Upper lobe of left lung (tissue), 6 donors: ENCODE measurements at regions not wholly inside any gene's neighbourhood (a gene's known extent, or its start where the extent isn't known, plus 50 kb on each side); places are given as distances from the start of the nearest gene placed in this dataset.
A peak's percentile ranks its signal among the peaks of the same experiment; 100 is the strongest.

Experiments used
- ATAC-seq, 2 donors: fragments of 200-7000 bp; cut with Tn5 transposase; one replicate each; pipeline ENCODE4 v1.9.1; 2022; ENCODE audit warnings: mild to moderate bottlenecking in 2 of 2, moderate library complexity in 2 of 2; ENCODE audit not compliant: low FRiP score in 2 of 2
- DNase-seq, 2 donors: peaks; one replicate each; pipeline ENCODE4 v3.0.0-alpha.2; 2019 to 2020
- H3K27ac ChIP-seq, 4 donors: fragments of 200-600 bp; sonication (generic); one replicate each; pipeline ENCODE4 v1.5.1; 2016 to 2019
- H3K27me3 ChIP-seq, 4 donors: fragments of 200-600 bp; sonication (generic); one replicate each; pipeline ENCODE4 v1.5.1; 2017 to 2019
- H3K36me3 ChIP-seq, 4 donors: fragments of 200-600 bp; sonication (generic); one replicate each; pipeline ENCODE4 v1.5.1; 2016 to 2019
- H3K4me1 ChIP-seq, 4 donors: fragments of 200-600 bp; sonication (generic); one replicate each; pipeline ENCODE4 v1.5.1; 2018 to 2019
- H3K4me3 ChIP-seq, 4 donors: fragments of 200-600 bp; sonication (generic); one replicate each; pipeline ENCODE4 v1.5.1; 2017 to 2019; ENCODE audit warnings: mild to moderate bottlenecking in 2 of 4, moderate library complexity in 1 of 4
- H3K9me3 ChIP-seq, 4 donors: fragments of 200-600 bp; sonication (generic); one replicate each; pipeline ENCODE4 v1.5.1; 2018 to 2019
- CTCF ChIP-seq, 6 experiments: fragments of 450-650 bp in 4 of 6; fragments of 200-600 bp in 2 of 6; sonication (generic) in 2 of 6; IDR thresholded peaks; one replicate each; pipeline ENCODE4 v1.5.1; 2016 to 2019; ENCODE audit warnings: antibody characterized with exemption in 6 of 6
- EP300 ChIP-seq, 4 donors: sonication (generic); formaldehyde crosslinking; IDR thresholded peaks; one replicate each; pipeline ENCODE4 v1.5.1; 2017; ENCODE audit warnings: antibody characterized with exemption in 4 of 4, control low read depth in 2 of 4
- POLR2A ChIP-seq, 4 donors: fragments of 450-650 bp; IDR thresholded peaks; one replicate each; pipeline ENCODE4 v1.5.1; 2016 to 2017; ENCODE audit warnings: antibody characterized with exemption in 4 of 4, mild to moderate bottlenecking in 2 of 4
- POLR2AphosphoS5 ChIP-seq, 2 donors: sonication (generic); formaldehyde crosslinking; IDR thresholded peaks; one replicate each; pipeline ENCODE4 v1.5.1; 2017; ENCODE audit warnings: antibody characterized with exemption in 2 of 2
- WGBS, 2 donors: methylation state at CpG; one replicate each; pipeline ENCODE4 v1.1.5; 2017 to 2018; 5-methylcytosine and 5-hydroxymethylcytosine counted together
- donor health status: DM: no; HTN: no; CAD: no; lungs with moderate emphysema.
- donor health status: DM: no; HTN: yes; CAD: no; lungs with severe emphysema.

GRCh38 chr5:162434281-162434680 is 366.7 kb downstream of the GABRG2 start:
- Histone ChIP-seq H3K36me3 (no peaks in the 10 kb centered on the region), H3K27me3 (no peaks in the 10 kb centered on the region), H3K4me3 (no peak overlapping the region), H3K9me3 (peaks cover 0 to 5% (median 0%) of the 10 kb centered on the region in 4 donors), H3K27ac (no peak overlapping the region), H3K4me1 (no peaks in the 10 kb centered on the region)
- WGBS, 2 donors: 59 to 77% methylated on average over 1 of the region's 1 CpG
- ATAC-seq (no peak), DNase-seq (no peak)
- TF ChIP-seq POLR2AphosphoS5 (IDR thresholded peaks at IDR 0.05) (no peak), CTCF (IDR thresholded peaks at IDR 0.05) (no peak), POLR2A (IDR thresholded peaks at IDR 0.05) (no peak)

GRCh38 chr5:162436055-162436454 is 368.5 kb downstream of the GABRG2 start:
- Histone ChIP-seq H3K36me3 (no peaks in the 10 kb centered on the region), H3K4me1 (no peaks in the 10 kb centered on the region), H3K9me3 (peaks cover 0 to 5% (median 0%) of the 10 kb centered on the region in 4 donors), H3K27me3 (no peaks in the 10 kb centered on the region), H3K4me3 (no peak overlapping the region), H3K27ac (no peak overlapping the region)
- TF ChIP-seq CTCF (IDR thresholded peaks at IDR 0.05): no peak
- TF ChIP-seq EP300 (IDR thresholded peaks at IDR 0.05): no peak
- TF ChIP-seq POLR2AphosphoS5 (IDR thresholded peaks at IDR 0.05): no peak
- TF ChIP-seq POLR2A (IDR thresholded peaks at IDR 0.05): no peak
- DNase-seq (no peak), ATAC-seq (no peak)
- 81 to 95% methylated on average over 2 of the region's 2 CpGs for WGBS, 2 donors

- no peak for TF ChIP-seq POLR2A (IDR thresholded peaks at IDR 0.05)
- TF ChIP-seq EP300 (IDR thresholded peaks at IDR 0.05): no peak
- TF ChIP-seq POLR2AphosphoS5 (IDR thresholded peaks at IDR 0.05): no peak
- no peak for TF ChIP-seq CTCF (IDR thresholded peaks at IDR 0.05)
- H3K4me3 ChIP-seq: no peak overlapping the region
- no peak overlapping the region for H3K27ac ChIP-seq
- DNase-seq (peak in 1 of 2 donors; percentile 2), ATAC-seq (no peak)
- H3K4me1 ChIP-seq: no peaks in the 10 kb centered on the region
- H3K9me3 ChIP-seq: no peaks in the 10 kb centered on the region
- no peaks in the 10 kb centered on the region for H3K27me3 ChIP-seq
- no peaks in the 10 kb centered on the region for H3K36me3 ChIP-seq
- 71 to 79% methylated on average over 4 to 6 of the region's 6 CpGs for WGBS, 2 donors
Measured at GRCh38 chr5:162444129-162444762, 376.7 kb downstream of the GABRG2 start.

- WGBS, 2 donors: 66 to 70% methylated on average over 4 of the region's 4 CpGs
- no peak for ATAC-seq
- TF ChIP-seq EP300 (IDR thresholded peaks at IDR 0.05): no peak
- no peak for TF ChIP-seq POLR2AphosphoS5 (IDR thresholded peaks at IDR 0.05)
- no peak for TF ChIP-seq POLR2A (IDR thresholded peaks at IDR 0.05)
- TF ChIP-seq CTCF (IDR thresholded peaks at IDR 0.05): no peak
Measured at GRCh38 chr5:162456086-162456485, 388.5 kb downstream of the GABRG2 start.

GRCh38 chr5:162466011-162466410 is 398.4 kb downstream of the GABRG2 start:
- no peak overlapping the region for H3K4me3 ChIP-seq
- no peaks in the 10 kb centered on the region for H3K4me1 ChIP-seq
- no peak for ATAC-seq
- H3K27ac ChIP-seq: no peak overlapping the region
- H3K27me3 ChIP-seq: no peaks in the 10 kb centered on the region
- no peak for DNase-seq
- WGBS, 2 donors: 66 to 77% methylated on average over 1 of the region's 1 CpG
- H3K9me3 ChIP-seq: no peaks in the 10 kb centered on the region
- TF ChIP-seq POLR2AphosphoS5 (IDR thresholded peaks at IDR 0.05) (no peak), CTCF (IDR thresholded peaks at IDR 0.05) (no peak), POLR2A (IDR thresholded peaks at IDR 0.05) (no peak), EP300 (IDR thresholded peaks at IDR 0.05) (no peak)
- no peaks in the 10 kb centered on the region for H3K36me3 ChIP-seq

More at GRCh38 chr5:162456086-162456485, 388.5 kb downstream of the GABRG2 start:
- Histone ChIP-seq H3K9me3 (peaks cover 0 to 11% (median 3%) of the 10 kb centered on the region in 4 donors), H3K27ac (no peak overlapping the region), H3K4me3 (no peak overlapping the region), H3K36me3 (no peaks in the 10 kb centered on the region), H3K27me3 (no peaks in the 10 kb centered on the region), H3K4me1 (no peaks in the 10 kb centered on the region)
- no peak for DNase-seq
